NCI-H510A (cell line): ENCODE measurements at regions not wholly inside any gene's neighbourhood (a gene's known extent, or its start where the extent isn't known, plus 50 kb on each side); places are given as distances from the start of the nearest gene placed in this dataset.

Source experiments
- DNase-seq: peaks from one replicate; lab custom pipeline; 2025; lab: John Stamatoyannopoulos, UW

- DNase-seq: no peak
Measured at GRCh38 chr15:29554531-29554930, 267.7 kb downstream of the TJP1 start.

GRCh38 chr15:29550834-29551465, 271.3 kb downstream of the TJP1 start:
- DNase-seq: no peak

- DNase-seq: no peak
Measured at GRCh38 chr15:29548006-29548405, 274.3 kb downstream of the TJP1 start.

- no peak for DNase-seq
Measured at GRCh38 chr15:29544513-29545128, 275.0 kb upstream of the NSMCE3 start.

GRCh38 chr15:29542994-29543393, 273.4 kb upstream of the NSMCE3 start:
- DNase-seq: no peak

GRCh38 chr15:29541309-29541708, 271.7 kb upstream of the NSMCE3 start:
- no peak for DNase-seq

- no peak for DNase-seq
Measured at GRCh38 chr15:29540479-29540878, 270.9 kb upstream of the NSMCE3 start.

- DNase-seq: no peak
Measured at GRCh38 chr15:29539736-29540135, 270.1 kb upstream of the NSMCE3 start.

GRCh38 chr15:29538044-29538443, 268.4 kb upstream of the NSMCE3 start:
- DNase-seq: no peak

- DNase-seq: no peak
Measured at GRCh38 chr15:29535952-29536351, 266.3 kb upstream of the NSMCE3 start.

GRCh38 chr15:29534378-29534777, 264.8 kb upstream of the NSMCE3 start:
- no peak for DNase-seq

- no peak for DNase-seq
Measured at GRCh38 chr15:29533647-29534046, 264.0 kb upstream of the NSMCE3 start.

- no peak for DNase-seq
Measured at GRCh38 chr15:29532296-29532695, 262.7 kb upstream of the NSMCE3 start.

- DNase-seq: no peak
Measured at GRCh38 chr15:29530966-29531365, 261.3 kb upstream of the NSMCE3 start.

GRCh38 chr15:29529043-29529442, 259.4 kb upstream of the NSMCE3 start:
- no peak for DNase-seq

- DNase-seq: no peak
Measured at GRCh38 chr15:29528276-29528675, 258.7 kb upstream of the NSMCE3 start.

- no peak for DNase-seq
Measured at GRCh38 chr15:29526802-29527201, 257.2 kb upstream of the NSMCE3 start.

GRCh38 chr15:29522373-29523276, 253.0 kb upstream of the NSMCE3 start:
- no peak for DNase-seq

GRCh38 chr15:29518442-29518841, 248.8 kb upstream of the NSMCE3 start:
- DNase-seq: no peak

GRCh38 chr15:29517829-29518228, 248.2 kb upstream of the NSMCE3 start:
- no peak for DNase-seq

- DNase-seq: no peak
Measured at GRCh38 chr15:29516929-29517328, 247.3 kb upstream of the NSMCE3 start.

GRCh38 chr15:29514926-29515325, 245.3 kb upstream of the NSMCE3 start:
- no peak for DNase-seq

- no peak for DNase-seq
Measured at GRCh38 chr15:29511663-29512062, 242.0 kb upstream of the NSMCE3 start.
